ENCODE measurements at regions not wholly inside any gene's neighbourhood (a gene's known extent, or its start where the extent isn't known, plus 50 kb on each side); places are given as distances from the start of the nearest gene placed in this dataset.
"Not testable (repeated sequence)": the region's sequence is repeated elsewhere in the genome, so short reads cannot be mapped to it uniquely, and the experiment has no call there.

DNA sequence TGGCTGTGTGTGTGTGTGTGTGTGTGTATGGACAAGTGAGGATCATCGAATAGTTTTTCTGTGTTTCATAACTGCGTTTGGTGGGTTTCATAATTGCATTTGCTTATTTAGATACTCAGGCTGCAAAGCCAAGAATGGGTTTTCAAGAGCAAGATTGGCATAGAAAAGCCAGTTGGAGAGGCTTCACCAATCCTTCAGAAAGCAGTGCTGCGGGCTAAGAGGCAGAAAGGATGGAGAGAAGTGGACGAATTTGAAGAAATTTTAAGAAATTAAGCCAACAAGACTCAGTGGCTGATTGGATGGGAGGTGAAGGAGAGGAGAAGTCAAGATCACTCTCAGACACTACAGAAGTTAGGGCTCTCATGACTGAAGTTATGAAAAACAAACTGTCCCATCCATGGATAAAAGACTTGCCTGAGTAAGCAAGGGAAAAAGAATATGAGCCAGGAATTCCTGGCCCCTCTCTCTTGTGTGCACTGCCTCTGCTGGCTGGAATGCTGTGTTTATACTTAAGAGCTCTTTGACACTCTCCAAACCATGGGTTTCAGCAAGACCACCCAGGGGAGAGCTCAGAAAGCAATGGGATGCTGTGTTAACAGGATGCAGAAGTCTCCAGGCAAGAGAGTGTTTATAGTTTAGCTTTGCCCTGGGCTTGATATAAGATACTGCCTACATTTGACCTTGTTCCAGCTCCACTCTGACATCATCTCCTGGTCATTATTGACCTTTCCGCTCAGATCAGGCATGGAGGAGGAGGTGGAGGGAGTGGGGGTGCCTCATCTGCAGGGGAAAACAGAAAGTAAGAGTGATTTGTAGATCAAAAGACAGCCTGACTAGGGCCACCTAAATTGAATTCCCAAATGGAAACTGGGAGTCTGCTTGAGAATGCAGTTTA is 232.0 kb upstream of the PLXNA2 start:
- no peak for DNase-seq

DNA sequence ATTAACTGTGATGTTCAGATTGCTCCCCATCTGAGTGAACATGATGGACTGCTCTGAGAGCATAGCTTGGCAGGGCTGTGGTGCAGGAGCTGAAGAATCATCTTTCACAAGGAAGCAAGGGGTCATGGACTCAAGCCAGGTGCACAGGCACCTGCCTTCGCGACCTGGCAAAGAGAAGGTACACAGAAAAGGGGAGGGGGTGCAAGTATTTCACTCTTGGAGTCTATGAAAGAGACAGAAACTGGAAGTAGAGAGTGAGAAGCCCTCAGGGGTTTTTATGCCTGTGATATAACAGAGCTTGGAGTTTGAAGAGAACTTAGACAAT is 232.6 kb upstream of the PLXNA2 start:
- DNase-seq: no peak

DNA sequence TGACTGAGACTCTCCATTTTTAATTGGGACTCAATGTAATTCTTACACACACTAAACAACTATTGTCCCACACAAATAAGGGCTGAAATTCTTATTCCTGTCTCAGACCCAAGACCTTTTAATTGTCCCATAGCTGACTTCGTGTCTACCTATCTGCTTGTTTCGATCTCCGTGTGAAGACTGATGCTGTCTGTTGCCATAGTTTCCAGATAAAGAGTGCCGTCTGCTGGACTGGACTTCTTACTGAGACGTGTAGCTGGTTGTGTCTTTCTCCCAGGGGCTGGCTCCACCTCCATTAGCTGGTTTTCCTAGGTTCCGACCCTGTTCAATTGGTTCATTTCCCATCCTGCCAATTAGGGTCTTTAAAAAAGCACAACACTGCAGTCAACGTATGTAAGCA is 235.3 kb upstream of the PLXNA2 start:
- DNase-seq: no peak

- no peak for DNase-seq
These were observed 241.3 kb upstream of the PLXNA2 start for GRCh38 chr1:208485512-208485911.

GRCh38 chr1:208486677-208487076 is 242.5 kb upstream of the PLXNA2 start:
- DNase-seq: no peak

DNA sequence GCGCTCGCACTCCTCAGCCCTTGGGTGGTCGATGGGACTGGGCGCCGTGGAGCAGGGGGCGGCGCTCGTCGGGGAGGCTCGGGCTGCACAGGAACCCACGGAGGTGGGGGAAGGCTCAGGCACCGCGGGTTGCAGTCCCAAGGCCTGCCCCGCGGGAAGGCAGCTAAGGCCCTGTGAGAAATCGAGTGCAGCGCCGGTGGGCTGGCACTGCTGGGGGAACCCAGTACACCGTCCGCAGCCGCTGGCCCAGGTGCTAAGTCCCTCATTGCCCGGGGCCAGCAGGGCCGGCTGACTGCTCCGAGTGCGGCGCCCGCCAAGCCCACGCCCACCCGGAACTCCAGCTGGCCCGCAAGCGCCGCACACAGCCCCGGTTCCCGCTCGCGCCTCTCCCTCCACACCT is 244.2 kb upstream of the PLXNA2 start:
- DNase-seq: not testable (repeated sequence)

DNA sequence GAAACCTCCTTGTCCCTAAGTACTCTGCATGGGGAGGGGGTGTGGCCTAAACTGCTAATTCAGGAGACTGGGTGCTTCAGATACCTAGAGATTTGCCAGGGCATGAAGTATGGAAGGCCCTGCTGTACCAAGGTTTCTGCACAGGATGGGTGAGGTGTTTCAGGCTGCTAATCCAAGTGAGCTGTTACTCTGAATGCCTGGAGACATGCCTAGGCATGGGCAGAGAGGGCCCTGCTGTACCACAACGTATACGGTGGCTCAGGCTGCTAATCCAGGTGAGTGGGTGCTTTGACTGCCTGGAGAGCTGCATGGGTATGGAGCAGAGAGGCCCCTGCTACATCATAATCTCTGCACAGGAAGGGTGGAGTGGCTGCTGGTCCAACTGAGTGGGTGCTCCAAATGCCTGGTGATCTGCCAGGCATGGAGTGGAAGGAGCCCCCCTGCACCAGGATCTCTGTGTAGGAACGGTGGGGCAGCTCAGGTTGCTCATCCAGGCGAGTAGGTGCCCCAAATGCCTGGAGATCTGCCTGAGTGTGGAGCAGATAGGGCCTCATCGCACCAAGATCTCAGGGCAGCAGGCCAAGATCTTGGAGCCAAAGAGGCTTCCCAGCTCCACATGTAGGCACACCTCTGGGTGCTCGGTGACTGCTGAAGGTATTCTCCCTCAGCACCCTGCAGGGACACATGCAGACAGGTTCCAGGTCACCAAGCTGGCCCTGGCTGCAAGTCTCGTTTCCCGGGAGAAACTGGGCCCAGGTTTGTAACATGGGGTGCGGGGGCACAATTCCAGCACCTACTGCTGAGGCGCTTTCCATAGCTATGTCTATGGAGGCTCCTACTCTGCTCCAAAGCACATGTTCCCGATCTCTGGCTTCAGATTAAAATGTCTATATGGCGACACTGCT is 252.5 kb upstream of the PLXNA2 start:
- DNase-seq: no peak

GRCh38 chr1:208497866-208498541 is 253.8 kb upstream of the PLXNA2 start:
- DNase-seq: no peak

DNA sequence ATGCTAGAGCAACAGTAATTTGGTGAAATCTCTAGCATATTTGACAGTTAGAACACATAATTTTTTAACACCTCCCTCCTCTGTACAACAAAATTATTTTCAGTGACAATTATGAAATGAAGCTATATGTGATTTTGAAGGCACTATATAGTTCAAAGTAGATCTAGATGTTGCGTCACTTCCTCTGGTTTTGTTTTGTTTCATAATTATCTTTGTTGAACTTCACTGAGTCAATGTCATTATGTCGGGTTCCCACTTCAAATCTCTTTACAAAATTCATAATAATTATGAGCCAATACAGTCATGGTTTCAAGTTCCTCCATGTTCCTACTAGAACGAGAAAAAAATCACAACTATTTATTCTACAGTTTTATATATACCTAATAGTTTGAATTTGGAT is 254.8 kb upstream of the PLXNA2 start:
- DNase-seq: no peak

DNA sequence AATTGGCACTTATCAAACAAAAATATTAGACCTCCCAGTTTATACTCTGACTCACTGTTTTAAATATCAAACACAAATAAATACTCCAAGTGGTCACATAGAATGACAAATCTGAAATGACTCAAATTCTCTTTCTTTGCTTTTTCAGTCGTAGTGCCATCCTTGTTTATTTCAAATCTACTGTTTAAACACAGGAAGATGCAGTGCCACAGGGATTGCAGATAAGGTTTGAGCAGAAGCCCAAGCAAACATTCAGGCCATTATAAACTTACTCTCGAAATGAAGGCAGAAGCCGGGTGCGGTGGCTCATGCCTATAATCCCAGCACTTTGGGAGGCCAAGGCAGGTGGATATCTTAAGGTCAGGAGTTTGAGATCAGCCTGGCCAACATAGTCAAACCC is 255.4 kb upstream of the PLXNA2 start:
- DNase-seq: no peak

DNA sequence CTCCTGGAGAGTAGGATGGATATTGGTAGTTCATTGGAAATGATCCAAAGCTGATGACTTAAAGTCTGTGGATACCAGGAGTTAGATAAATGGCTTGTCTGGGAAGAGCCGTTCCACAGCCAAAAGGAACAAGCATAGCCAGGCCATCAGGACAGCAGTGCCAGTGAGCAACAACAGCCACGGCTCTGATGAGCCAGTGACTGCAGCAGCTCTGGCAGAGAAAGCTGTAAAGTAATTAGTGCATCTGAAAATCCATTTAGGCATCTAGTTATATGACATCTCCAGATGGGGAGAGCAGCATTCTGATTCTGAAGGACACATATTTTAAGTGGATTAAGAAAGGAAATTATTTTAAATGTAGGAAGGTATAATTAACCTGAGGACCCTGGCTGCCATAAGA is 256.2 kb upstream of the PLXNA2 start:
- no peak for DNase-seq

DNA sequence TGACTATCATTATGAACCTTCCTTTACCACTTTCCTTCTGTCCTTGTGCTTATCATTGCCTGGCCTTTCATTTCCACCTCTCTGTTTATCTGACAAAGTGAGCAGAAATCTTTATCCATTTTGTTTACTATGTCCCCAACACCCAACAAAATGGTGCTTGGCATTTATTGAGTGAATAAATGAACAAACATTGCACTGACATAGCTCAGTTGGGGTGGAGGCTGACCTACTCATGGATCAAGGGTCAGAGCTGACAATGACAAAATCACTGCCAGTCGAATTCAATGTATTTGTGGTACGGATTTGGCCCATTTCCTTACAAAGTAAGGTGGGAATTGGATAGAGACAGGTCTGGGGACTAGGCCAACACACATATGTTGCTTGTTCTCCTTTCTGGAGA is 257.4 kb upstream of the PLXNA2 start:
- no peak for DNase-seq

GRCh38 chr1:208503787-208504186 is 259.6 kb upstream of the PLXNA2 start:
- DNase-seq: no peak

GRCh38 chr1:208506812-208507211 is 262.6 kb upstream of the PLXNA2 start:
- no peak for DNase-seq

- no peak for DNase-seq
These were observed 264.9 kb upstream of the PLXNA2 start for GRCh38 chr1:208509072-208509471.

- no peak for DNase-seq
These were observed 266.2 kb upstream of the PLXNA2 start for GRCh38 chr1:208510192-208510952.

DNA sequence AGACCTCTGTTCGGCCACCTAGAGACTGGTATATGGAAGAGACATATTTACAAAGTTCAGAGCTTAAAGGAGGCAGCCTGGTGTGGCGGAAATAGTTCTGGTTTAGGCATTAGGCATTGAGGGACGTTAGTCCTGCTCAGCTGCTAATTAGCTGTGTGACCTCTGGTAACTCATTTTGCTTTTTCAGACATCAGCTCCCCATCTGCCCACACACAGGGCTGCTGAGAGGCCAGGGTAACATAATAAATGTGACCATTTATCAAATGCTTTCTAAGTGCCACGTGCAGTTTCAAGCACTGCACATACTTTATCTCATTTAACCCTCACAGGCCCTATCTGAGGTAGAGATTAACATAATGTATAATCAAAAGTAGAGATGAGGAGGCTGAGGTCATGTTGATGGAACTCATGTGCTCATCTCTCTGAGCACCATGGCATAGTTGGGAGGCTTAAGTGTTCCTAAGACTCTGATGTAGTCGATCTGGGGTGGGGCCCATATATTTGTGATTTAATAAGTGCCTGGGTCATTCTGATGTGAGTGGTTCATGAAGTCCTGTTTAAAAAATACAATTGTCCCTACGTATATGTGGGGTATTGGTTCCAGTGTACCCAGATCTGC is 267.2 kb upstream of the PLXNA2 start:
- DNase-seq: no peak

- no peak for DNase-seq
These were observed 269.6 kb upstream of the PLXNA2 start for GRCh38 chr1:208513799-208514198.

DNA sequence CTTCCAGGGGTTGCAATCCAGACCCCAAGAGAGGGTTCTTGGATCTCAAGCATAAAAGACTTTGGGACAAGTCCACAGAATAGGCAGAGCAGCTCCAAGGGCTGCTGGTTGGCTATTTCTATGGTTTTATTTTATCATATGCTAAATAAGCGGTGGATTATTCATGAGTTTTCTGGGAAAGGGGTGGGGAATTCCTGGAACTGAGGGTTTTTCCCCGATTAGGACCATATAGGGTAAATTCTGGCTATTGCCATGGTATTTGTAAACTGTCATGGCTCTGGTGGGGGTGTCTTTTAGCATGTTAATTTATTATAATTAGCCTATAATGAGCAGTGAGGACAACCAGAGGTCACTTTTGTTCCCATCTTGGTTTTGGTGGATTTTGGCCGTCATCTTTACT is 270.9 kb upstream of the PLXNA2 start:
- DNase-seq: no peak

GRCh38 chr1:208516780-208517179 is 272.6 kb upstream of the PLXNA2 start:
- DNase-seq: no peak

DNA sequence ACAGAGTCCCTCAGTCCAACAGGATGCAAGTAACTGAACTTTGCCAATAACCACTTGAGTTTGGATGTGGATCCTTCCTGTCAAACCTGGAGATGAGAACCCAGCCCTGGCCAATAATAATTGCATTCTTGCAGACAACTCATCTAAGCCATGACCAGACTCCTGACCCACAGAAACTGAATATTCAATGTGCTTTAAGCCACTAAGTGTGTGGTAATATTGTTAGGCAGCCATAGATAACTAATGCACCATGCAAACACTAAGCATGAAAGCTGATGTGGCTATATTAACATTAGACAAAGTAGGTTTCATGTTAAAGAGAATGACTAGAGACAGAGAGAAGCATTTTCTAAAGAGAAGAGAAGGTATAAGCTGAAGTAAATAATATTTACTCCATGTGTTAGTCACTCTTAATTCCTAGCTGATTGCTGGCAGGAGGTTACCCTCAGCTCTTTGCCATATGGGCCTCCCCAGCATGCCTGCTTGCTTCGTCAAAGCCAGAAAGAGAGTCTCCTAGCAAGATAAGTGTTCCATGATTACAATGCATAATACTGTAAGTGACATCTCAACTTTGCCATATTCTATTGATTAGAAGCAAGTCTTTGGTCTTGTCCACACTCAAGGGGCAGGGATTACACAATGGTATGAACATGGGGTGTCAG is 276.4 kb upstream of the PLXNA2 start:
- no peak for DNase-seq

DNA sequence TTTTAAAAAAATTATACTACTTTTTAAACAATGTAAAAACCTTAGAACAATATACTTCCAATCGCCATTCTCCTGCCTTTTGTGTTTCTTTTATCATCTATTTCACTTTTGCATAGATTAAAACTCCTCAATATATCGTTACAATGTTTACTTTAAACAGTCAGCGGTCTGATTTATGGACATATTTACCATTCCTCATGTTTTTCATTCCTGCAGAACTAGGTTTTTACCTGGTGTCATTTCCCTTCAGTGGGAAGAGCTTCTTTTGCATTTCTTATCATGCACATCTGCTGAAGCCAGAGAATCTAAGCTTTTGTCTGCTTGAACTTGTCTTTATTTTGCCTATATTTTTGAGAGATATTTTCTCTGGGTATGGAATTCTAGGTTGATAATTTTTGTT is 277.4 kb upstream of the PLXNA2 start:
- no peak for DNase-seq
